GM23338 (cell line): ENCODE measurements at regions not wholly inside any gene's neighbourhood (a gene's known extent, or its start where the extent isn't known, plus 50 kb on each side); places are given as distances from the start of the nearest gene placed in this dataset.

ENCODE experiments used
- ATAC-seq: fragments of 200-7000 bp; cut with Tn5 transposase; 3 replicates; pipeline ENCODE4 v1.9.1; 2020
- DNase-seq: peaks from one replicate; pipeline ENCODE4 v3.0.0-alpha.2; 2015; ENCODE audit warnings: low spot score
- H2AFZ ChIP-seq: fragments of 200-600 bp; sonication (generic); 2 replicates; pipeline ENCODE4 v1.8.0; 2016; ENCODE audit warnings: antibody characterized with exemption, mild to moderate bottlenecking, moderate library complexity
- H3F3A ChIP-seq: fragments of 200-600 bp; sonication (generic); replicated peaks from 2 replicates; pipeline ENCODE4 v1.8.0; 2017; ENCODE audit warnings: antibody characterized with exemption, mixed run types, low read depth
- H3K27ac ChIP-seq: fragments of 200-600 bp; sonication (generic); 2 replicates; pipeline ENCODE4 v1.6.1; 2016; ENCODE audit warnings: low read depth
- H3K27me3 ChIP-seq: fragments of 200-600 bp; sonication (generic); 2 replicates; pipeline ENCODE4 v1.8.0; 2016; ENCODE audit warnings: mild to moderate bottlenecking, mixed run types, moderate library complexity; ENCODE audit not compliant: insufficient read depth
- H3K36me3 ChIP-seq: fragments of 200-600 bp; sonication (generic); 2 replicates; pipeline ENCODE4 v1.8.0; 2016; ENCODE audit warnings: mild to moderate bottlenecking; ENCODE audit not compliant: insufficient read depth
- H3K4me1 ChIP-seq: fragments of 200-600 bp; sonication (generic); 2 replicates; pipeline ENCODE4 v1.8.0; 2016; ENCODE audit warnings: mild to moderate bottlenecking, moderate library complexity; ENCODE audit not compliant: insufficient read depth
- H3K4me2 ChIP-seq: fragments of 200-600 bp; sonication (generic); 2 replicates; pipeline ENCODE4 v1.7.1; 2017; ENCODE audit warnings: mixed run types
- H3K4me3 ChIP-seq: fragments of 200-600 bp; sonication (generic); 2 replicates; pipeline ENCODE4 v1.6.1; 2016; ENCODE audit warnings: mixed run types
- H3K79me2 ChIP-seq: fragments of 200-600 bp; sonication (generic); replicated peaks from 2 replicates; pipeline ENCODE4 v1.8.0; 2017; ENCODE audit warnings: mild to moderate bottlenecking; ENCODE audit not compliant: insufficient read depth
- H3K9me2 ChIP-seq: fragments of 200-600 bp; sonication (generic); 2 replicates; pipeline ENCODE4 v1.8.0; 2017; ENCODE audit not compliant: insufficient read depth
- H4K20me1 ChIP-seq: fragments of 200-600 bp; sonication (generic); replicated peaks from 2 replicates; pipeline ENCODE4 v1.8.0; 2017; ENCODE audit warnings: mild to moderate bottlenecking; ENCODE audit not compliant: insufficient read depth
- H3K27ac Mint-ChIP-seq: 2 replicates; pipeline ENCODE4 v1.8.0; 2020; ENCODE audit warnings: inconsistent platforms, mild to moderate bottlenecking, moderate library complexity, mixed read lengths
- H3K27me3 Mint-ChIP-seq: 3 replicates; pipeline ENCODE4 v1.8.0; 2022; ENCODE audit warnings: low read depth, mild to moderate bottlenecking, moderate library complexity, mixed read lengths, inconsistent platforms; ENCODE audit not compliant: insufficient read depth, poor library complexity
- H3K36me3 Mint-ChIP-seq: 3 replicates; pipeline ENCODE4 v1.8.0; 2021; ENCODE audit warnings: low read depth, mild to moderate bottlenecking, inconsistent platforms, moderate library complexity, mixed read lengths
- H3K4me1 Mint-ChIP-seq: 3 replicates; pipeline ENCODE4 v1.8.0; 2020; ENCODE audit warnings: mild to moderate bottlenecking, inconsistent platforms, mixed read lengths
- H3K4me3 Mint-ChIP-seq: 3 replicates; pipeline ENCODE4 v1.8.0; 2021; ENCODE audit warnings: moderate library complexity, mild to moderate bottlenecking, inconsistent platforms, mixed read lengths
- H3K9me3 Mint-ChIP-seq: 3 replicates; pipeline ENCODE4 v1.8.0; 2020; ENCODE audit warnings: moderate library complexity, mild to moderate bottlenecking, inconsistent platforms, mixed read lengths
- CREB1 ChIP-seq: fragments of 250-450 bp; sonication (Bioruptor Pico); IDR thresholded peaks from 2 replicates; pipeline ENCODE4 v1.5.0; 2020; ENCODE audit warnings: low read depth, mild to moderate bottlenecking, moderate library complexity
- EZH2 ChIP-seq: fragments of 200-600 bp; sonication (generic); IDR thresholded peaks from one replicate; pipeline ENCODE4 v1.8.0; 2017; ENCODE audit warnings: antibody characterized with exemption, mild to moderate bottlenecking, low read depth; ENCODE audit not compliant: unreplicated experiment
- EZH2phosphoT487 ChIP-seq: fragments of 200-600 bp; sonication (generic); IDR thresholded peaks from one replicate; pipeline ENCODE4 v1.8.1; 2018; ENCODE audit warnings: antibody characterized with exemption; ENCODE audit not compliant: unreplicated experiment
- JUNB ChIP-seq: IDR thresholded peaks from one replicate; pipeline ENCODE4 v1.6.1; 2016; ENCODE audit warnings: antibody characterized with exemption; ENCODE audit not compliant: unreplicated experiment
- NANOG ChIP-seq: IDR thresholded peaks from 2 replicates; pipeline ENCODE4 v1.6.1; 2016; ENCODE audit warnings: antibody characterized with exemption, borderline replicate concordance
- POLR2AphosphoS5 ChIP-seq: IDR thresholded peaks from 2 replicates; pipeline ENCODE4 v1.6.1; 2016; ENCODE audit warnings: antibody characterized with exemption, low read depth
- STAT1 ChIP-seq: IDR thresholded peaks from one replicate; pipeline ENCODE4 v1.6.1; 2016; ENCODE audit warnings: antibody characterized with exemption; ENCODE audit not compliant: unreplicated experiment
- ZNF114 ChIP-seq: fragments of 250-450 bp; sonication (Bioruptor Pico); IDR thresholded peaks from 2 replicates; pipeline ENCODE4 v1.5.0; 2020; ENCODE audit warnings: mild to moderate bottlenecking, moderate library complexity
- ZNF331 ChIP-seq: fragments of 250-450 bp; sonication (Bioruptor Pico); IDR thresholded peaks from 2 replicates; pipeline ENCODE4 v1.5.0; 2020; ENCODE audit warnings: low read depth, mild to moderate bottlenecking, moderate library complexity
- TF ChIP-seq, protein P1 (sequence below), 2 experiments: fragments of 200-600 bp in 1 of 2; sonication (generic) in 1 of 2; conservative IDR thresholded peaks; 2 replicates each; pipeline versions ENCODE4 v1.5.1 to v1.6.1; 2016 to 2017; ENCODE audit warnings: antibody characterized with exemption in 2 of 2, low read depth in 2 of 2, mild to moderate bottlenecking in 2 of 2, moderate library complexity in 1 of 2
- TF ChIP-seq, protein P2 (sequence below): IDR thresholded peaks from 2 replicates; pipeline ENCODE4 v1.6.1; 2016; ENCODE audit warnings: antibody characterized with exemption
- TF ChIP-seq, protein P3 (sequence below): IDR thresholded peaks from one replicate; pipeline ENCODE4 v1.6.1; 2018; ENCODE audit warnings: antibody characterized with exemption; ENCODE audit not compliant: unreplicated experiment
- TF ChIP-seq, protein P4 (sequence below): fragments of 250-450 bp; sonication (Bioruptor Pico); IDR thresholded peaks from 2 replicates; pipeline ENCODE4 v1.5.0; 2020; ENCODE audit warnings: mild to moderate bottlenecking, moderate library complexity

DNA sequence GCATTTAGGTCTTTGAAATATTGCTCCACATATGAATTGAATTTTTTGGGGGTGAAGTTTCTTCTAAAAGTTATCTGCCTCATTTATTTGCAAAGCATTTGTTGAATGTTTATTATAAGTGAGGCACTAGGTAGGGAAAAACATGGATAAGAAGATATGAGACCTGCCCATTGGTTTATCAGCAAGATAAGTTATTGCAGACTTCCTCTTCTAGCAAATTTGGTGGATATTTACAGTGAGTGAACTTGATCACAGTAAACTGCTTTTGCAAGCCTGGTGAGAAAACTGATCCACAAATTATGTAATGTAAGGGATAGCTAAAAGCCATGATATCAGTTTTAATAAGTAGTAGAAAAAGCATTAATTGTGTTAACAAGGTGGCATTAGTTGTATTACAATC, 364.8 kb downstream of the SOCS6 start:
- no peaks in the 10 kb centered on the region for H3K36me3 ChIP-seq
- H4K20me1 ChIP-seq = no peaks in the 10 kb centered on the region
- peaks cover 95% of the 10 kb centered on the region for H3K9me3 Mint-ChIP-seq
- no peak for ATAC-seq
- no peaks in the 10 kb centered on the region for H3K27me3 ChIP-seq
- H3F3A ChIP-seq = no peaks in the 10 kb centered on the region
- peaks cover 32% of the 10 kb centered on the region for H3K36me3 Mint-ChIP-seq
- no peaks in the 10 kb centered on the region for H3K4me1 Mint-ChIP-seq
- H3K79me2 ChIP-seq = no peaks in the 10 kb centered on the region
- H3K4me3 ChIP-seq = no peak overlapping the region
- no peak overlapping the region for H3K4me2 ChIP-seq
- no peak overlapping the region for H2AFZ ChIP-seq
- H3K4me1 ChIP-seq = no peaks in the 10 kb centered on the region
- H3K4me3 Mint-ChIP-seq = no peak overlapping the region
- H3K27ac ChIP-seq = no peak overlapping the region
- H3K27ac Mint-ChIP-seq = no peak overlapping the region
- TF ChIP-seq NANOG (no peak), JUNB (no peak), POLR2AphosphoS5 (no peak), STAT1 (no peak), ZNF114 (no peak), CREB1 (no peak), ZNF331 (CRISPR knock-in tag) (no peak), EZH2 (no peak), EZH2phosphoT487 (no peak)
- TF ChIP-seq, protein P1, sequence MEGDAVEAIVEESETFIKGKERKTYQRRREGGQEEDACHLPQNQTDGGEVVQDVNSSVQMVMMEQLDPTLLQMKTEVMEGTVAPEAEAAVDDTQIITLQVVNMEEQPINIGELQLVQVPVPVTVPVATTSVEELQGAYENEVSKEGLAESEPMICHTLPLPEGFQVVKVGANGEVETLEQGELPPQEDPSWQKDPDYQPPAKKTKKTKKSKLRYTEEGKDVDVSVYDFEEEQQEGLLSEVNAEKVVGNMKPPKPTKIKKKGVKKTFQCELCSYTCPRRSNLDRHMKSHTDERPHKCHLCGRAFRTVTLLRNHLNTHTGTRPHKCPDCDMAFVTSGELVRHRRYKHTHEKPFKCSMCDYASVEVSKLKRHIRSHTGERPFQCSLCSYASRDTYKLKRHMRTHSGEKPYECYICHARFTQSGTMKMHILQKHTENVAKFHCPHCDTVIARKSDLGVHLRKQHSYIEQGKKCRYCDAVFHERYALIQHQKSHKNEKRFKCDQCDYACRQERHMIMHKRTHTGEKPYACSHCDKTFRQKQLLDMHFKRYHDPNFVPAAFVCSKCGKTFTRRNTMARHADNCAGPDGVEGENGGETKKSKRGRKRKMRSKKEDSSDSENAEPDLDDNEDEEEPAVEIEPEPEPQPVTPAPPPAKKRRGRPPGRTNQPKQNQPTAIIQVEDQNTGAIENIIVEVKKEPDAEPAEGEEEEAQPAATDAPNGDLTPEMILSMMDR (conservative IDR thresholded peaks at IDR 0.05; ENCODE audit: low read depth in 2 of 2) = no peak
- TF ChIP-seq, protein P2, sequence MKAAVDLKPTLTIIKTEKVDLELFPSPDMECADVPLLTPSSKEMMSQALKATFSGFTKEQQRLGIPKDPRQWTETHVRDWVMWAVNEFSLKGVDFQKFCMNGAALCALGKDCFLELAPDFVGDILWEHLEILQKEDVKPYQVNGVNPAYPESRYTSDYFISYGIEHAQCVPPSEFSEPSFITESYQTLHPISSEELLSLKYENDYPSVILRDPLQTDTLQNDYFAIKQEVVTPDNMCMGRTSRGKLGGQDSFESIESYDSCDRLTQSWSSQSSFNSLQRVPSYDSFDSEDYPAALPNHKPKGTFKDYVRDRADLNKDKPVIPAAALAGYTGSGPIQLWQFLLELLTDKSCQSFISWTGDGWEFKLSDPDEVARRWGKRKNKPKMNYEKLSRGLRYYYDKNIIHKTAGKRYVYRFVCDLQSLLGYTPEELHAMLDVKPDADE = no peak
- TF ChIP-seq, protein P3, sequence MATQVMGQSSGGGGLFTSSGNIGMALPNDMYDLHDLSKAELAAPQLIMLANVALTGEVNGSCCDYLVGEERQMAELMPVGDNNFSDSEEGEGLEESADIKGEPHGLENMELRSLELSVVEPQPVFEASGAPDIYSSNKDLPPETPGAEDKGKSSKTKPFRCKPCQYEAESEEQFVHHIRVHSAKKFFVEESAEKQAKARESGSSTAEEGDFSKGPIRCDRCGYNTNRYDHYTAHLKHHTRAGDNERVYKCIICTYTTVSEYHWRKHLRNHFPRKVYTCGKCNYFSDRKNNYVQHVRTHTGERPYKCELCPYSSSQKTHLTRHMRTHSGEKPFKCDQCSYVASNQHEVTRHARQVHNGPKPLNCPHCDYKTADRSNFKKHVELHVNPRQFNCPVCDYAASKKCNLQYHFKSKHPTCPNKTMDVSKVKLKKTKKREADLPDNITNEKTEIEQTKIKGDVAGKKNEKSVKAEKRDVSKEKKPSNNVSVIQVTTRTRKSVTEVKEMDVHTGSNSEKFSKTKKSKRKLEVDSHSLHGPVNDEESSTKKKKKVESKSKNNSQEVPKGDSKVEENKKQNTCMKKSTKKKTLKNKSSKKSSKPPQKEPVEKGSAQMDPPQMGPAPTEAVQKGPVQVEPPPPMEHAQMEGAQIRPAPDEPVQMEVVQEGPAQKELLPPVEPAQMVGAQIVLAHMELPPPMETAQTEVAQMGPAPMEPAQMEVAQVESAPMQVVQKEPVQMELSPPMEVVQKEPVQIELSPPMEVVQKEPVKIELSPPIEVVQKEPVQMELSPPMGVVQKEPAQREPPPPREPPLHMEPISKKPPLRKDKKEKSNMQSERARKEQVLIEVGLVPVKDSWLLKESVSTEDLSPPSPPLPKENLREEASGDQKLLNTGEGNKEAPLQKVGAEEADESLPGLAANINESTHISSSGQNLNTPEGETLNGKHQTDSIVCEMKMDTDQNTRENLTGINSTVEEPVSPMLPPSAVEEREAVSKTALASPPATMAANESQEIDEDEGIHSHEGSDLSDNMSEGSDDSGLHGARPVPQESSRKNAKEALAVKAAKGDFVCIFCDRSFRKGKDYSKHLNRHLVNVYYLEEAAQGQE = no peak
- TF ChIP-seq, protein P4, sequence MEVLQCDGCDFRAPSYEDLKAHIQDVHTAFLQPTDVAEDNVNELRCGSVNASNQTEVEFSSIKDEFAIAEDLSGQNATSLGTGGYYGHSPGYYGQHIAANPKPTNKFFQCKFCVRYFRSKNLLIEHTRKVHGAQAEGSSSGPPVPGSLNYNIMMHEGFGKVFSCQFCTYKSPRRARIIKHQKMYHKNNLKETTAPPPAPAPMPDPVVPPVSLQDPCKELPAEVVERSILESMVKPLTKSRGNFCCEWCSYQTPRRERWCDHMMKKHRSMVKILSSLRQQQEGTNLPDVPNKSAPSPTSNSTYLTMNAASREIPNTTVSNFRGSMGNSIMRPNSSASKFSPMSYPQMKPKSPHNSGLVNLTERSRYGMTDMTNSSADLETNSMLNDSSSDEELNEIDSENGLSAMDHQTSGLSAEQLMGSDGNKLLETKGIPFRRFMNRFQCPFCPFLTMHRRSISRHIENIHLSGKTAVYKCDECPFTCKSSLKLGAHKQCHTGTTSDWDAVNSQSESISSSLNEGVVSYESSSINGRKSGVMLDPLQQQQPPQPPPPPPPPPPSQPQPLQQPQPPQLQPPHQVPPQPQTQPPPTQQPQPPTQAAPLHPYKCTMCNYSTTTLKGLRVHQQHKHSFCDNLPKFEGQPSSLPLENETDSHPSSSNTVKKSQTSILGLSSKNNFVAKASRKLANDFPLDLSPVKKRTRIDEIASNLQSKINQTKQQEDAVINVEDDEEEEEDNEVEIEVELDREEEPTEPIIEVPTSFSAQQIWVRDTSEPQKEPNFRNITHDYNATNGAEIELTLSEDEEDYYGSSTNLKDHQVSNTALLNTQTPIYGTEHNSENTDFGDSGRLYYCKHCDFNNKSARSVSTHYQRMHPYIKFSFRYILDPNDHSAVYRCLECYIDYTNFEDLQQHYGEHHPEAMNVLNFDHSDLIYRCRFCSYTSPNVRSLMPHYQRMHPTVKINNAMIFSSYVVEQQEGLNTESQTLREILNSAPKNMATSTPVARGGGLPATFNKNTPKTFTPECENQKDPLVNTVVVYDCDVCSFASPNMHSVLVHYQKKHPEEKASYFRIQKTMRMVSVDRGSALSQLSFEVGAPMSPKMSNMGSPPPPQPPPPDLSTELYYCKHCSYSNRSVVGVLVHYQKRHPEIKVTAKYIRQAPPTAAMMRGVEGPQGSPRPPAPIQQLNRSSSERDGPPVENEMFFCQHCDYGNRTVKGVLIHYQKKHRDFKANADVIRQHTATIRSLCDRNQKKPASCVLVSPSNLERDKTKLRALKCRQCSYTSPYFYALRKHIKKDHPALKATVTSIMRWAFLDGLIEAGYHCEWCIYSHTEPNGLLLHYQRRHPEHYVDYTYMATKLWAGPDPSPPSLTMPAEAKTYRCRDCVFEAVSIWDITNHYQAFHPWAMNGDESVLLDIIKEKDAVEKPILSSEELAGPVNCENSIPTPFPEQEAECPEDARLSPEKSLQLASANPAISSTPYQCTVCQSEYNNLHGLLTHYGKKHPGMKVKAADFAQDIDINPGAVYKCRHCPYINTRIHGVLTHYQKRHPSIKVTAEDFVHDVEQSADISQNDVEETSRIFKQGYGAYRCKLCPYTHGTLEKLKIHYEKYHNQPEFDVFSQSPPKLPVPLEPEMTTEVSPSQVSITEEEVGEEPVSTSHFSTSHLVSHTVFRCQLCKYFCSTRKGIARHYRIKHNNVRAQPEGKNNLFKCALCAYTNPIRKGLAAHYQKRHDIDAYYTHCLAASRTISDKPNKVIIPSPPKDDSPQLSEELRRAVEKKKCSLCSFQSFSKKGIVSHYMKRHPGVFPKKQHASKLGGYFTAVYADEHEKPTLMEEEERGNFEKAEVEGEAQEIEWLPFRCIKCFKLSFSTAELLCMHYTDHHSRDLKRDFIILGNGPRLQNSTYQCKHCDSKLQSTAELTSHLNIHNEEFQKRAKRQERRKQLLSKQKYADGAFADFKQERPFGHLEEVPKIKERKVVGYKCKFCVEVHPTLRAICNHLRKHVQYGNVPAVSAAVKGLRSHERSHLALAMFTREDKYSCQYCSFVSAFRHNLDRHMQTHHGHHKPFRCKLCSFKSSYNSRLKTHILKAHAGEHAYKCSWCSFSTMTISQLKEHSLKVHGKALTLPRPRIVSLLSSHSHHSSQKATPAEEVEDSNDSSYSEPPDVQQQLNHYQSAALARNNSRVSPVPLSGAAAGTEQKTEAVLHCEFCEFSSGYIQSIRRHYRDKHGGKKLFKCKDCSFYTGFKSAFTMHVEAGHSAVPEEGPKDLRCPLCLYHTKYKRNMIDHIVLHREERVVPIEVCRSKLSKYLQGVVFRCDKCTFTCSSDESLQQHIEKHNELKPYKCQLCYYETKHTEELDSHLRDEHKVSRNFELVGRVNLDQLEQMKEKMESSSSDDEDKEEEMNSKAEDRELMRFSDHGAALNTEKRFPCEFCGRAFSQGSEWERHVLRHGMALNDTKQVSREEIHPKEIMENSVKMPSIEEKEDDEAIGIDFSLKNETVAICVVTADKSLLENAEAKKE (CRISPR knock-in tag) = no peak
- no peak for DNase-seq
- H3K9me2 ChIP-seq = no peaks in the 10 kb centered on the region
- H3K27me3 Mint-ChIP-seq = peaks cover 5% of the 10 kb centered on the region
